GM13976 (cell line): ENCODE measurements at regions not wholly inside any gene's neighbourhood (a gene's known extent, or its start where the extent isn't known, plus 50 kb on each side); places are given as distances from the start of the nearest gene placed in this dataset.

ENCODE experiments used
- DNase-seq: peaks from one replicate; pipeline ENCODE4 v3.0.0; 2012; ENCODE audit warnings: low spot score
- CTCF ChIP-seq: IDR thresholded peaks from 2 replicates; pipeline ENCODE4 v1.5.1; 2012; ENCODE audit warnings: borderline replicate concordance, mild to moderate bottlenecking; ENCODE audit not compliant: insufficient read depth; ENCODE audit errors: extremely low read depth, missing control alignments, control extremely low read depth
- in situ Hi-C: fragments of 300-500 bp; cut with MboI; formaldehyde crosslinking; loops from one replicate; pipeline ENCODE4 v1.12.0; 2022; ENCODE audit warnings: low sequenced_read_pairs, mixed read lengths, inconsistent platforms; ENCODE audit not compliant: unreplicated experiment

- DNase-seq, result no peak
- in situ Hi-C loops, result no loop called here
- TF ChIP-seq CTCF, result no peak
These were observed 508.8 kb downstream of the C4orf33 start for GRCh38 chr4:129604632-129605255.

GRCh38 chr4:129614611-129615010 lies 518.7 kb downstream of the C4orf33 start:
- no peak for TF ChIP-seq CTCF
- in situ Hi-C loops, result no loop called here
- no peak for DNase-seq

- TF ChIP-seq CTCF, result no peak
- no peak for DNase-seq
- in situ Hi-C loops, result no loop called here
These were observed 526.6 kb downstream of the C4orf33 start for GRCh38 chr4:129622566-129622965.

GRCh38 chr4:129623233-129623875 lies 527.4 kb downstream of the C4orf33 start:
- DNase-seq, result no peak
- in situ Hi-C loops, result no loop called here

GRCh38 chr4:129641179-129641578 lies 545.2 kb downstream of the C4orf33 start:
- in situ Hi-C loops, result loop anchor here (10.0 kb wide), 1 partner anchor 276 kb away; no protein-coding TSS in a partner anchor
- DNase-seq, result peak; percentile 19
- TF ChIP-seq CTCF, result peak; percentile 82

More at GRCh38 chr4:129623233-129623875, 527.4 kb downstream of the C4orf33 start:
- TF ChIP-seq CTCF, result no peak

GRCh38 chr4:129645461-129645860 lies 549.5 kb downstream of the C4orf33 start:
- in situ Hi-C loops, result loop anchor here (10.0 kb wide), 1 partner anchor 281 kb away; no protein-coding TSS in a partner anchor
- no peak for TF ChIP-seq CTCF
- no peak for DNase-seq

GRCh38 chr4:129668092-129668491 lies 572.1 kb downstream of the C4orf33 start:
- in situ Hi-C loops, result no loop called here
- no peak for TF ChIP-seq CTCF
- no peak for DNase-seq
